PFSK-1 (cell line): ENCODE measurements at regions not wholly inside any gene's neighbourhood (a gene's known extent, or its start where the extent isn't known, plus 50 kb on each side); places are given as distances from the start of the nearest gene placed in this dataset.

Experiments
- FOXP2 ChIP-seq: optimal IDR thresholded peaks from 2 replicates; pipeline ENCODE3; 2011; ENCODE audit warnings: borderline replicate concordance, control low read depth, inconsistent platforms; ENCODE audit not compliant: insufficient read depth; ENCODE audit errors: extremely low read length, extremely low read depth
- POLR2AphosphoS5 ChIP-seq: IDR thresholded peaks from 2 replicates; pipeline ENCODE4 v1.6.1; 2012; ENCODE audit warnings: low read depth, mild to moderate bottlenecking, control low read depth, low read length, moderate library complexity
- REST ChIP-seq, 2 experiments: IDR thresholded peaks; 2 replicates each; pipeline versions ENCODE4 v1.6.1 to v1.8.0; 2011 to 2012; ENCODE audit warnings: low read depth in 2 of 2, low read length in 2 of 2, control low read depth in 1 of 2, inconsistent platforms in 1 of 2, mild to moderate bottlenecking in 1 of 2, moderate library complexity in 1 of 2; ENCODE audit not compliant: insufficient read depth in 1 of 2
- SIN3A ChIP-seq: IDR thresholded peaks from 2 replicates; pipeline ENCODE4 v1.6.1; 2012; ENCODE audit warnings: mild to moderate bottlenecking, low read length, moderate library complexity, borderline replicate concordance; ENCODE audit not compliant: insufficient read depth
- TAF1 ChIP-seq: IDR thresholded peaks from 2 replicates; pipeline ENCODE4 v1.6.1; 2012; ENCODE audit warnings: low read length, control low read depth, borderline replicate concordance; ENCODE audit not compliant: insufficient read depth

- TF ChIP-seq SIN3A (no peak), REST (IDR thresholded peaks at IDR 0.05; ENCODE audit: insufficient read depth in 1 of 2, low read depth in 2 of 2, low read length in 2 of 2) (no peak), TAF1 (no peak)
Observed at GRCh38 chr6:140427842-140428241, 1053.4 kb upstream of the CITED2 start.

DNA sequence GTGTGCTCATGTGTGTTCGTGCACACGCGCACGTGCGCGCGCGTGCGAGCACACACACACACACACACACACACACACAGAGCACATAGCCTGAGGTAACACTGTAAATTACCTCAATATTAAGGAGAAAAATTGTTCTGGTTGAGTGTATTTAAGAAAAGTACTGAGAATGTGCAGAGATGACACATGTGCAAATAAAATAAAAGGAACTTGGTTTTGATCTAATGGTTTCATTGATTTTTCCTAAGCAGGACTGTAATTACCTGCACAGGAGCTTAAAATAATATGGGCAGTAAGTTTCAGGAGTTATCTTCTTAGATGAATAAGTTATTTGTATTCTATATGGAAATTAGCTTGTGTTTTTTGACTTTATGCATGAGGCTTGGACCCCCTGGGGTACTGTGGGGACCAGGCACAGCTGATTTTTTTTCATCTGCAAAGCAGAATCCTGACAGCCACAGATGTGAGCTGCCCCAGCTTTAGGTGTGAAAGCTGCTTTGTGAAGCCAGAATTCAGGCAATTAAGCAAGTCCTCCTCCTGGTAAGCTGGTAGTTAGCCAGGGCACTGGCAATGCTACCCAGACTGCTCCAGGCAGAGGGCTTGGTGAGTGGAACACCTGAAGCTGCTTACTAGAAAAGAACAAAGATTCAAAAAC lies 1040.6 kb upstream of the CITED2 start:
- TF ChIP-seq SIN3A (no peak), TAF1 (no peak), POLR2AphosphoS5 (no peak)

- TF ChIP-seq POLR2AphosphoS5 = no peak
Observed at GRCh38 chr6:140403020-140403419, 1028.6 kb upstream of the CITED2 start.

GRCh38 chr6:140401761-140402160 lies 1027.3 kb upstream of the CITED2 start:
- TF ChIP-seq TAF1 (no peak), FOXP2 (no peak), REST (IDR thresholded peaks at IDR 0.05; ENCODE audit: insufficient read depth in 1 of 2, low read depth in 2 of 2, low read length in 2 of 2) (no peak), SIN3A (no peak), POLR2AphosphoS5 (no peak)

GRCh38 chr6:140398076-140398475 lies 1023.6 kb upstream of the CITED2 start:
- TF ChIP-seq TAF1 (no peak), FOXP2 (no peak), POLR2AphosphoS5 (no peak), REST (IDR thresholded peaks at IDR 0.05; ENCODE audit: insufficient read depth in 1 of 2, low read depth in 2 of 2, low read length in 2 of 2) (no peak), SIN3A (no peak)

- TF ChIP-seq POLR2AphosphoS5 (no peak), REST (IDR thresholded peaks at IDR 0.05; ENCODE audit: insufficient read depth in 1 of 2, low read depth in 2 of 2, low read length in 2 of 2) (no peak), TAF1 (no peak), FOXP2 (no peak), SIN3A (no peak)
Observed at GRCh38 chr6:140397106-140397505, 1022.7 kb upstream of the CITED2 start.
